C4-2B (cell line): ENCODE measurements at regions not wholly inside any gene's neighbourhood (a gene's known extent, or its start where the extent isn't known, plus 50 kb on each side); places are given as distances from the start of the nearest gene placed in this dataset.

Experiments
- H3K27ac ChIP-seq: fragments of 450-650 bp; 2 replicates; pipeline ENCODE4 v1.5.1; 2017
- CTCF ChIP-seq: fragments of 450-650 bp; conservative IDR thresholded peaks from 2 replicates; pipeline ENCODE4 v1.5.1; 2017; ENCODE audit warnings: mild to moderate bottlenecking
- ZFX ChIP-seq: fragments of 450-650 bp; IDR thresholded peaks from 2 replicates; pipeline ENCODE4 v1.6.1; 2017

GRCh38 chr15:69956417-69956816 is 141.3 kb downstream of the TLE3 start:
- no peak for TF ChIP-seq CTCF
- TF ChIP-seq ZFX = no peak
- no peak overlapping the region for H3K27ac ChIP-seq

GRCh38 chr15:69957175-69957574 is 140.5 kb downstream of the TLE3 start:
- no peak overlapping the region for H3K27ac ChIP-seq
- no peak for TF ChIP-seq ZFX
- no peak for TF ChIP-seq CTCF

- TF ChIP-seq CTCF (no peak), ZFX (no peak)
- H3K27ac ChIP-seq = no peak overlapping the region
These were observed 139.1 kb downstream of the TLE3 start for GRCh38 chr15:69958496-69959084.

- no peak overlapping the region for H3K27ac ChIP-seq
- TF ChIP-seq ZFX (no peak), CTCF (no peak)
These were observed 135.2 kb downstream of the TLE3 start for GRCh38 chr15:69962561-69962960.

- no peak for TF ChIP-seq ZFX
- TF ChIP-seq CTCF = no peak
- H3K27ac ChIP-seq = no peak overlapping the region
These were observed 134.3 kb downstream of the TLE3 start for GRCh38 chr15:69963385-69963784.

- no peak for TF ChIP-seq CTCF
- no peak for TF ChIP-seq ZFX
- no peak overlapping the region for H3K27ac ChIP-seq
These were observed 125.9 kb downstream of the TLE3 start for GRCh38 chr15:69971771-69972170.

GRCh38 chr15:69972436-69972835 is 125.3 kb downstream of the TLE3 start:
- H3K27ac ChIP-seq = no peak overlapping the region
- no peak for TF ChIP-seq CTCF
- TF ChIP-seq ZFX = no peak
